Mesothelial cell of epicardium (in vitro differentiated cells): ENCODE measurements at regions not wholly inside any gene's neighbourhood (a gene's known extent, or its start where the extent isn't known, plus 50 kb on each side); places are given as distances from the start of the nearest gene placed in this dataset.

Source experiments
- DNase-seq, 2 experiments: peaks; one replicate each; pipeline ENCODE4 v3.0.0; 2021; ENCODE audit warnings: low spot score in 2 of 2; ENCODE audit not compliant: unreplicated experiment in 2 of 2
- H3K27ac Mint-ChIP-seq: 2 replicates; pipeline ENCODE4 v1.8.0; 2021; ENCODE audit warnings: mixed read lengths
- H3K27me3 Mint-ChIP-seq: 2 replicates; pipeline ENCODE4 v1.8.0; 2021; ENCODE audit warnings: low read depth, mixed read lengths
- H3K36me3 Mint-ChIP-seq: 2 replicates; pipeline ENCODE4 v1.8.0; 2021; ENCODE audit warnings: mixed read lengths
- H3K4me1 Mint-ChIP-seq: 2 replicates; pipeline ENCODE4 v1.8.0; 2021; ENCODE audit warnings: mixed read lengths
- H3K4me3 Mint-ChIP-seq: 2 replicates; pipeline ENCODE4 v1.8.0; 2021; ENCODE audit warnings: mild to moderate bottlenecking, moderate library complexity, mixed read lengths
- H3K9me3 Mint-ChIP-seq: 2 replicates; pipeline ENCODE4 v1.8.0; 2021; ENCODE audit warnings: mixed read lengths
- TF ChIP-seq, protein P1 (sequence below): fragments of 200-600 bp; sonication (generic); IDR thresholded peaks from one replicate; pipeline ENCODE4 v1.5.0; 2021; ENCODE audit warnings: antibody characterized with exemption; ENCODE audit not compliant: unreplicated experiment

DNA sequence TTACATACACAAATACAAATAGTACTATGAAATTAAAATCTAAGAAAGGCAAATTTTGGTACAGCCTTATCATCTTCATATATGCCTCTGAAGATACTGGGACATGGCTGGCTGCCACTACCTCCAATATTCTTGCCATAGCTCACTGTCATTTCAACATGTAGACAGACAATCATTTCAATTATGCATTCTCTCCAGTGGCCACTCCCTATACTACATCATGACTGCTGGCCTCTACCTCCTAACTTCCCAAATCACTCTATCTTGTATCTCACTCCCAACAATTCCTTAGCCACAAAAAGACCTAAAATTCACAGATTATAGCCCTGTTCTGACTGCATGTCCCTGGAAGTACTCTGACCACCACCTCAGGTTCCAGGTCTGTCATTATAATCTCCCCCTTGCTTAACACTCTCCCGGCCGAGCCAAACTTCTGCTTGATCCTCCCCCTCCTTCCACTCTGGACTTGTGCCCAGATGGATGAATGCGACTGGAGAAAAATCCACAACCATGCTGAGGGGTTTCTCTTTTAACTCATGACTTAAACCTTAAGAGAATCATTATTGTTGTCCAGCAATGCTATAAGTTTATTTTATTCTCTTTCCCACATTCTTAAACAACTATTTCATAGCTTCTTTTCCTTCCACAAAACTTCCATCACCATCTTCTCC is 225.3 kb upstream of the TLE4 start:
- H3K27ac Mint-ChIP-seq = no peak overlapping the region
- H3K27me3 Mint-ChIP-seq = no peaks in the 10 kb centered on the region
- H3K9me3 Mint-ChIP-seq = no peaks in the 10 kb centered on the region
- H3K36me3 Mint-ChIP-seq = no peaks in the 10 kb centered on the region
- DNase-seq = no peak
- H3K4me1 Mint-ChIP-seq = no peaks in the 10 kb centered on the region
- no peak overlapping the region for H3K4me3 Mint-ChIP-seq
- TF ChIP-seq, protein P1, sequence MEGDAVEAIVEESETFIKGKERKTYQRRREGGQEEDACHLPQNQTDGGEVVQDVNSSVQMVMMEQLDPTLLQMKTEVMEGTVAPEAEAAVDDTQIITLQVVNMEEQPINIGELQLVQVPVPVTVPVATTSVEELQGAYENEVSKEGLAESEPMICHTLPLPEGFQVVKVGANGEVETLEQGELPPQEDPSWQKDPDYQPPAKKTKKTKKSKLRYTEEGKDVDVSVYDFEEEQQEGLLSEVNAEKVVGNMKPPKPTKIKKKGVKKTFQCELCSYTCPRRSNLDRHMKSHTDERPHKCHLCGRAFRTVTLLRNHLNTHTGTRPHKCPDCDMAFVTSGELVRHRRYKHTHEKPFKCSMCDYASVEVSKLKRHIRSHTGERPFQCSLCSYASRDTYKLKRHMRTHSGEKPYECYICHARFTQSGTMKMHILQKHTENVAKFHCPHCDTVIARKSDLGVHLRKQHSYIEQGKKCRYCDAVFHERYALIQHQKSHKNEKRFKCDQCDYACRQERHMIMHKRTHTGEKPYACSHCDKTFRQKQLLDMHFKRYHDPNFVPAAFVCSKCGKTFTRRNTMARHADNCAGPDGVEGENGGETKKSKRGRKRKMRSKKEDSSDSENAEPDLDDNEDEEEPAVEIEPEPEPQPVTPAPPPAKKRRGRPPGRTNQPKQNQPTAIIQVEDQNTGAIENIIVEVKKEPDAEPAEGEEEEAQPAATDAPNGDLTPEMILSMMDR = no peak

DNA sequence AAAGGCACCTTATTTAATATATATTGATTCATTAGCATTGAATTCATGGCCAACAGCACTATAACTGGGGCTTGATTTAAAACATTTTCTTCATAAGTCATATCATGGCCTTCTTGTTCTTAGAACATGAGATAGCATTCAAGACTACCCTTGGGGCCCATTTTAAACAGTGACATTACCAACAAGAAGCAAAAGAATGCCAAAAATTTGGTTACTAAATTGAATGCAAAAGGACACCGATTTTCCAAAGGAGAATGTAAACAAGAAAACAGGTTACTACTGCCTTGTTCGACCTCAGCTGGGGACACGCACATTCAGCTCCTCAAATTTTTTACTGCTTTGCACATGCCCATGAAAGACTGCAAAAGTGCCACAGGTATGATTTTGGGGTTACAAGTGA is 219.4 kb upstream of the TLE4 start:
- TF ChIP-seq, protein P1 = no peak
- H3K9me3 Mint-ChIP-seq = no peaks in the 10 kb centered on the region
- no peaks in the 10 kb centered on the region for H3K27me3 Mint-ChIP-seq
- DNase-seq = no peak
- H3K27ac Mint-ChIP-seq = no peak overlapping the region
- no peak overlapping the region for H3K4me3 Mint-ChIP-seq
- H3K36me3 Mint-ChIP-seq = no peaks in the 10 kb centered on the region
- H3K4me1 Mint-ChIP-seq = peaks cover 4% of the 10 kb centered on the region

DNA sequence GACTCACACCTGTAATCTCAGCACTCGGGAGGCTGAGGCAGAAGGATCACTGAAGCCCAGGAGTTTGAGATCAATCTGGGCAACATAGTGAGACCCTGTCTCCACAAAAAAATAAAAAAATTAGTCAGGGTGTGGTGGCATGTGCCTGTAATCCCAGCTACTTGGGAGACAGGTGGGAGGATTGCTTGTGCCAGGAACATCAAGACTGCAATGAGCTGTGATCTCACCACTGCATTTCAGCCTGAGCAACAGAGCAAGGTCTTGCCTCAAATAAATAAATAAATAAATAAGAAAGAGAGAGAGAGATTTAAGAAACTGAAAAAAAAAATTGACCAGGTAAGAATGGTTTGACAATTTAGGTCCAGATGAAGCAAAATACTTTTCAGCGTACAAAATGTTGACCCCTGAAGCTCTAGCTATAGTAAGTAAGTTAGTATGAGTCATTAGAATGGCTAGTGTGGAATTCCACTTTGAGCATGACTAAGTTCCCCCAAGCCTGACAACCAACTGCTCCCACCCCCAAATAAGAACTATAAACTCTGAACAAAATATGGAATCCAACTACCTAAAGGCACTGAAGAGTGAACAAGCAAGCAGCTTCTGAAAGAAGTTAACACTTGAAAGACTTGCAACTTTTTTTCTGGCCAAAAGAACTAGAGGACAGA is 217.8 kb upstream of the TLE4 start:
- TF ChIP-seq, protein P1 = no peak
- H3K9me3 Mint-ChIP-seq = no peaks in the 10 kb centered on the region
- DNase-seq = no peak
- H3K36me3 Mint-ChIP-seq = no peaks in the 10 kb centered on the region
- no peaks in the 10 kb centered on the region for H3K27me3 Mint-ChIP-seq
- no peak overlapping the region for H3K27ac Mint-ChIP-seq
- H3K4me3 Mint-ChIP-seq = no peak overlapping the region
- H3K4me1 Mint-ChIP-seq = peaks cover 11% of the 10 kb centered on the region

DNA sequence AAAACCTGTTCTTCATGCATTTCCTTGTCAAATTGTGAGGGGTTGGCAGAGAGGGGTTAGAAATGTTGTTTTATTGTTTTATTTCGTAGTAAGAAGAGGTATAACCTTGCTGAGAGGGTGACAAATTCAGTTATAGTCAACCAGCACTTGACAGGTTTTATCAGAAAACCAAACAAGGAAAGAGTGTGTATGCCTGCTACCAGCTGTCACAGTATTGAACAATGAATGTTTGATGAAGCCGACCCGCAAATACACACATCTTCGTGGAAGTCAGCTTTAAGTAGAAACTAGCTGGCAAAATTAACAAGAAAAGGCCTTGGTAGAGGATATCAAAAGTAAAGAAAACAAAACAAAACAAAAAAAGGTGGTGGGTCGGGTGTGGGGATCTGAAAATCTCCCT is 214.6 kb upstream of the TLE4 start:
- Mint-ChIP-seq H3K4me1 (peaks cover 37% of the 10 kb centered on the region), H3K27me3 (no peaks in the 10 kb centered on the region)

DNA sequence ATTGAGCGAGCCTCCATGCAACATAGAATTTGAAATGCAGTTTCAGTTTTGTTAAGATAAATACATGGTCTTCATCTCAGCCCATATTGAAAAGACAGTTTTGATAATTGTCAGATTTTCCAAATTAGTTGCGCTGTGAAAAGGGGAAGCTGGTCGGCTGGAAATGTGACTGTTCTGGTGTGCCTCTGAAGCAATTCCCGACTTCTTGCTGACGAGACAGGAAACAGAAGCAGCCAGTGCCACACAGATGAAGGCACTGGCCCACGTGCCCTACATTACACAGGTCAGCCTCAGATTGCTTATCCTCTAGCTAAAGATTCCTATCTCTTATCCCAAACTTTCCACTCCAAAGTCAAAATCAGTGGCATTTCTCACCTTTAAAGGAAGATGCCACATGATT is 214.1 kb upstream of the TLE4 start:
- TF ChIP-seq, protein P1 = no peak
- Mint-ChIP-seq H3K27ac (no peak overlapping the region), H3K4me1 (peaks cover 41% of the 10 kb centered on the region), H3K9me3 (no peaks in the 10 kb centered on the region), H3K4me3 (no peak overlapping the region), H3K36me3 (no peaks in the 10 kb centered on the region), H3K27me3 (no peaks in the 10 kb centered on the region)
- DNase-seq = no peak

More for the DNA sequence above, 214.6 kb upstream of the TLE4 start:
- Mint-ChIP-seq H3K36me3 (no peaks in the 10 kb centered on the region), H3K4me3 (no peak overlapping the region), H3K9me3 (no peaks in the 10 kb centered on the region), H3K27ac (no peak overlapping the region)
- DNase-seq = no peak
- TF ChIP-seq, protein P1 = no peak
